ENCODE measurements at regions not wholly inside any gene's neighbourhood (a gene's known extent, or its start where the extent isn't known, plus 50 kb on each side); places are given as distances from the start of the nearest gene placed in this dataset.

GRCh38 chr1:195376190-195376589, 1232.0 kb downstream of the KCNT2 start:
- DNase-seq (ENCODE audit: low read depth): no peak

- DNase-seq (ENCODE audit: low read depth): no peak
Measured at GRCh38 chr1:195373856-195374255, 1234.4 kb downstream of the KCNT2 start.

GRCh38 chr1:195345149-195345548, 1263.1 kb downstream of the KCNT2 start:
- DNase-seq (ENCODE audit: low read depth): no peak

- no peak for DNase-seq (ENCODE audit: low read depth)
Measured at GRCh38 chr1:195337646-195338045, 1270.6 kb downstream of the KCNT2 start.

- no peak for DNase-seq (ENCODE audit: low read depth)
Measured at GRCh38 chr1:195336812-195337211, 1271.4 kb downstream of the KCNT2 start.

- no peak for DNase-seq (ENCODE audit: low read depth)
Measured at GRCh38 chr1:195335541-195335940, 1272.7 kb downstream of the KCNT2 start.

- DNase-seq (ENCODE audit: low read depth): no peak
Measured at GRCh38 chr1:195332102-195332501, 1276.1 kb downstream of the KCNT2 start.

- no peak for DNase-seq (ENCODE audit: low read depth)
Measured at GRCh38 chr1:195328681-195329080, 1279.6 kb downstream of the KCNT2 start.

- no peak for DNase-seq (ENCODE audit: low read depth)
Measured at GRCh38 chr1:195328102-195328501, 1280.1 kb downstream of the KCNT2 start.

- DNase-seq (ENCODE audit: low read depth): no peak
Measured at GRCh38 chr1:195327361-195327760, 1280.9 kb downstream of the KCNT2 start.

GRCh38 chr1:195326325-195326724, 1281.9 kb downstream of the KCNT2 start:
- no peak for DNase-seq (ENCODE audit: low read depth)

GRCh38 chr1:195325181-195325580, 1283.1 kb downstream of the KCNT2 start:
- no peak for DNase-seq (ENCODE audit: low read depth)

- DNase-seq (ENCODE audit: low read depth): no peak
Measured at GRCh38 chr1:195306281-195306680, 1302.0 kb downstream of the KCNT2 start.

- no peak for DNase-seq (ENCODE audit: low read depth)
Measured at GRCh38 chr1:195294911-195295310, 1313.3 kb downstream of the KCNT2 start.

- DNase-seq (ENCODE audit: low read depth): no peak
Measured at GRCh38 chr1:195278644-195279043, 1329.6 kb downstream of the KCNT2 start.

- no peak for DNase-seq (ENCODE audit: low read depth)
Measured at GRCh38 chr1:195275710-195276109, 1332.5 kb downstream of the KCNT2 start.

GRCh38 chr1:195251900-195252299, 1356.3 kb downstream of the KCNT2 start:
- no peak for DNase-seq (ENCODE audit: low read depth)

- DNase-seq (ENCODE audit: low read depth): no peak
Measured at GRCh38 chr1:195243492-195243891, 1364.7 kb downstream of the KCNT2 start.

- no peak for DNase-seq (ENCODE audit: low read depth)
Measured at GRCh38 chr1:195241066-195241465, 1367.2 kb downstream of the KCNT2 start.

- DNase-seq (ENCODE audit: low read depth): no peak
Measured at GRCh38 chr1:195238313-195238712, 1369.9 kb downstream of the KCNT2 start.

GRCh38 chr1:195236991-195237889, 1371.0 kb downstream of the KCNT2 start:
- DNase-seq (ENCODE audit: low read depth): no peak

GRCh38 chr1:195218428-195219212, 1389.6 kb downstream of the KCNT2 start:
- no peak for DNase-seq (ENCODE audit: low read depth)

GRCh38 chr1:195202241-195202640, 1406.0 kb downstream of the KCNT2 start:
- no peak for DNase-seq (ENCODE audit: low read depth)
